Nephron progenitor cell (in vitro differentiated cells): ENCODE measurements at regions not wholly inside any gene's neighbourhood (a gene's known extent, or its start where the extent isn't known, plus 50 kb on each side); places are given as distances from the start of the nearest gene placed in this dataset.
A peak's percentile ranks its signal among the peaks of the same experiment; 100 is the strongest.

ENCODE experiments used
- DNase-seq: peaks from one replicate; pipeline ENCODE4 v3.0.0; 2021
- H3K27ac Mint-ChIP-seq: 2 replicates; pipeline ENCODE4 v1.8.0; 2021; ENCODE audit warnings: mild to moderate bottlenecking, moderate library complexity, mixed read lengths
- H3K27me3 Mint-ChIP-seq: 2 replicates; pipeline ENCODE4 v1.8.0; 2021; ENCODE audit warnings: mild to moderate bottlenecking, low read depth, mixed read lengths; ENCODE audit not compliant: poor library complexity
- H3K36me3 Mint-ChIP-seq: 2 replicates; pipeline ENCODE4 v1.8.0; 2021; ENCODE audit warnings: low read depth, mixed read lengths
- H3K4me1 Mint-ChIP-seq: 2 replicates; pipeline ENCODE4 v1.8.0; 2021; ENCODE audit warnings: mixed read lengths
- H3K4me3 Mint-ChIP-seq: 2 replicates; pipeline ENCODE4 v1.8.0; 2021; ENCODE audit warnings: mild to moderate bottlenecking, moderate library complexity, mixed read lengths
- H3K9me3 Mint-ChIP-seq: 2 replicates; pipeline ENCODE4 v1.8.0; 2021; ENCODE audit warnings: mild to moderate bottlenecking, moderate library complexity, mixed read lengths
- TF ChIP-seq, protein P1 (sequence below): fragments of 200-600 bp; sonication (generic); IDR thresholded peaks from 2 replicates; pipeline ENCODE4 v1.5.0; 2021; ENCODE audit warnings: antibody characterized with exemption

DNA sequence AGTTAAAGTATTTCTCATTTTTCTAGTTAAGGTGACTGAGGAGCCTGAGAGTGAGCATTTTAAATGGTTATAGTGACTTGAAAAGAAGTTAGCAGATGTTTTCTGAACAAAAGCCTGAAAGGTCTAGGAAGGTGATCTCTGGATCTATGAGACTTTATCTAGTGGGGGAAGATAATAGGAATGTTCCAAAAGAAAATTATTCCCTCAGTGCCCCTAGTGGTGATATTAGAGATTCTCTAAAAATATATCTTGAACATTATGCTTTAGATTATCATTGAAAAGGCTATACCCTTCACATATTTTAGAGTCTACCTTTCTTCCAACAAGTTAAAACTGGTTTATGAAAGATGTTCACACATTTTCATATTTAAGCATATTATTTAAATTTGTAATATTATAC is 69.0 kb upstream of the SPANXN1 start:
- Mint-ChIP-seq H3K4me3 (no peak overlapping the region), H3K27ac (no peak overlapping the region), H3K36me3 (no peaks in the 10 kb centered on the region), H3K27me3 (peaks cover 3% of the 10 kb centered on the region), H3K9me3 (peaks cover 19% of the 10 kb centered on the region), H3K4me1 (no peaks in the 10 kb centered on the region)
- TF ChIP-seq, protein P1, sequence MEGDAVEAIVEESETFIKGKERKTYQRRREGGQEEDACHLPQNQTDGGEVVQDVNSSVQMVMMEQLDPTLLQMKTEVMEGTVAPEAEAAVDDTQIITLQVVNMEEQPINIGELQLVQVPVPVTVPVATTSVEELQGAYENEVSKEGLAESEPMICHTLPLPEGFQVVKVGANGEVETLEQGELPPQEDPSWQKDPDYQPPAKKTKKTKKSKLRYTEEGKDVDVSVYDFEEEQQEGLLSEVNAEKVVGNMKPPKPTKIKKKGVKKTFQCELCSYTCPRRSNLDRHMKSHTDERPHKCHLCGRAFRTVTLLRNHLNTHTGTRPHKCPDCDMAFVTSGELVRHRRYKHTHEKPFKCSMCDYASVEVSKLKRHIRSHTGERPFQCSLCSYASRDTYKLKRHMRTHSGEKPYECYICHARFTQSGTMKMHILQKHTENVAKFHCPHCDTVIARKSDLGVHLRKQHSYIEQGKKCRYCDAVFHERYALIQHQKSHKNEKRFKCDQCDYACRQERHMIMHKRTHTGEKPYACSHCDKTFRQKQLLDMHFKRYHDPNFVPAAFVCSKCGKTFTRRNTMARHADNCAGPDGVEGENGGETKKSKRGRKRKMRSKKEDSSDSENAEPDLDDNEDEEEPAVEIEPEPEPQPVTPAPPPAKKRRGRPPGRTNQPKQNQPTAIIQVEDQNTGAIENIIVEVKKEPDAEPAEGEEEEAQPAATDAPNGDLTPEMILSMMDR, result no peak
- DNase-seq, result no peak

DNA sequence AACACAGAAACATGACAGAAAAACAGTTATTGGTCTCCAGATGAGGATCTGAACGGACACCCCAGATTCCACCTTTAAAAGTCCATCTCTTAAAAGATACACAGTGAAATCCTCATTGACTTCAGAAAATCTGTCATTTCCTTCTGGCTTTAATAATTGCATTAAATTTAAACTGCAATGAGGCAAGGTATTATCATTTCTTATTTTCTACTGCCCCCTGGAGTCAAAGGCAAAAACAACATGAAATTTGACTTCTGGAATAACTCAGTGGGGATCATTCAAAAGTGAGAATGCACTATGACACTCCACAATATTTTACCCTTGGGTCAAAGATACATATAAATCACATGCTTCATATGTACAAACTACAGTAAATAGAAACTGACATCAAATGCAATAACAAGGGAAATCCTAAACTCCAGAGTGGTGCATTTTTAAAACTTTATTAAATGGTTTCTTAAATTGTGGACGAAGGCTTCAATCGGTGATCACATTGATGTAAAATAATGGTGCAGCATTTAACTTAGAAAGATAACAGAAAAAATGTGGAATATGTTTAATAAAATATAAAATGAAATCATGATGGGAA is 56.4 kb upstream of the SPANXN1 start:
- no peak overlapping the region for H3K4me3 Mint-ChIP-seq
- no peaks in the 10 kb centered on the region for H3K27me3 Mint-ChIP-seq
- TF ChIP-seq, protein P1, result peak; percentile 34
- H3K36me3 Mint-ChIP-seq, result no peaks in the 10 kb centered on the region
- H3K4me1 Mint-ChIP-seq, result no peaks in the 10 kb centered on the region
- peaks cover 22% of the 10 kb centered on the region for H3K9me3 Mint-ChIP-seq
- no peak for DNase-seq
- no peak overlapping the region for H3K27ac Mint-ChIP-seq
